ENCODE measurements at regions not wholly inside any gene's neighbourhood (a gene's known extent, or its start where the extent isn't known, plus 50 kb on each side); places are given as distances from the start of the nearest gene placed in this dataset.
"Not testable (repeated sequence)": the region's sequence is repeated elsewhere in the genome, so short reads cannot be mapped to it uniquely, and the experiment has no call there.

GRCh38 chr15:53116169-53116568 is 326.0 kb upstream of the ONECUT1 start:
- no peak for DNase-seq

GRCh38 chr15:53115563-53115962 is 325.4 kb upstream of the ONECUT1 start:
- no peak for DNase-seq

GRCh38 chr15:53114960-53115359 is 324.8 kb upstream of the ONECUT1 start:
- DNase-seq: no peak

- no peak for DNase-seq
Observed at GRCh38 chr15:53110999-53111398, 320.9 kb upstream of the ONECUT1 start.

- no peak for DNase-seq
Observed at GRCh38 chr15:53108319-53108718, 318.2 kb upstream of the ONECUT1 start.

- DNase-seq: no peak
Observed at GRCh38 chr15:53107855-53108254, 317.7 kb upstream of the ONECUT1 start.

- DNase-seq: no peak
Observed at GRCh38 chr15:53106505-53107286, 316.6 kb upstream of the ONECUT1 start.

- no peak for DNase-seq
Observed at GRCh38 chr15:53102483-53102882, 312.3 kb upstream of the ONECUT1 start.

GRCh38 chr15:53080484-53080883 is 290.3 kb upstream of the ONECUT1 start:
- no peak for DNase-seq

GRCh38 chr15:53074221-53074620 is 284.1 kb upstream of the ONECUT1 start:
- no peak for DNase-seq

- peak; percentile 6 for DNase-seq
Observed at GRCh38 chr15:53072077-53072476, 281.9 kb upstream of the ONECUT1 start.

GRCh38 chr15:53068636-53069035 is 278.5 kb upstream of the ONECUT1 start:
- DNase-seq: no peak

- DNase-seq: no peak
Observed at GRCh38 chr15:53059273-53060043, 269.3 kb upstream of the ONECUT1 start.

- DNase-seq: no peak
Observed at GRCh38 chr15:53046153-53046790, 256.1 kb upstream of the ONECUT1 start.

- no peak for DNase-seq
Observed at GRCh38 chr15:53038655-53038941, 248.5 kb upstream of the ONECUT1 start.

- DNase-seq: no peak
Observed at GRCh38 chr15:53037904-53038654, 247.9 kb upstream of the ONECUT1 start.

GRCh38 chr15:53036641-53037040 is 246.5 kb upstream of the ONECUT1 start:
- no peak for DNase-seq

- no peak for DNase-seq
Observed at GRCh38 chr15:53034767-53035245, 244.7 kb upstream of the ONECUT1 start.

GRCh38 chr15:53033709-53034108 is 243.6 kb upstream of the ONECUT1 start:
- DNase-seq: no peak

GRCh38 chr15:53031469-53031868 is 241.3 kb upstream of the ONECUT1 start:
- DNase-seq: no peak

- no peak for DNase-seq
Observed at GRCh38 chr15:53022788-53023187, 232.7 kb upstream of the ONECUT1 start.

GRCh38 chr15:53013329-53013728 is 223.2 kb upstream of the ONECUT1 start:
- no peak for DNase-seq

- not testable (repeated sequence) for DNase-seq
Observed at GRCh38 chr15:53011779-53012178, 221.6 kb upstream of the ONECUT1 start.
